ENCODE measurements at regions not wholly inside any gene's neighbourhood (a gene's known extent, or its start where the extent isn't known, plus 50 kb on each side); places are given as distances from the start of the nearest gene placed in this dataset.

GRCh38 chr11:115085461-115086210, 407.3 kb downstream of the NXPE2 start:
- Histone ChIP-seq H3K27ac (no peak overlapping the region), H3K27me3 (ENCODE audit: insufficient read depth, low read depth) (peaks cover 36% of the 10 kb centered on the region; the same call in 1 of the 2 replicates), H3K79me2 (ENCODE audit: low read depth) (no peaks in the 10 kb centered on the region), H4K20me1 (ENCODE audit: insufficient read depth) (no peaks in the 10 kb centered on the region), H3K4me2 (no peak overlapping the region), H3K4me3 (no peak overlapping the region), H3K9me3 (ENCODE audit: insufficient read depth, low read depth) (no peaks in the 10 kb centered on the region), H3K9me2 (ENCODE audit: insufficient read depth) (no peaks in the 10 kb centered on the region), H3K4me1 (replicated peaks; ENCODE audit: insufficient read depth) (no peaks in the 10 kb centered on the region), H2AFZ (no peak overlapping the region), H3K36me3 (ENCODE audit: low read depth) (no peaks in the 10 kb centered on the region), H3F3A (ENCODE audit: insufficient read depth, low read depth) (no peaks in the 10 kb centered on the region)
- ChIA-PET POLR2A (ENCODE audit: unreplicated experiment) (no interaction called here), CTCF (no interaction called here)
- intact Hi-C loops (cut with micrococcal nuclease; ENCODE audit: unreplicated experiment) = no loop called here
- DNase-seq = no peak
- no peak for TF ChIP-seq EZH2 (IDR thresholded peaks at IDR 0.05; ENCODE audit: low read depth)
- TF ChIP-seq, protein P1, sequence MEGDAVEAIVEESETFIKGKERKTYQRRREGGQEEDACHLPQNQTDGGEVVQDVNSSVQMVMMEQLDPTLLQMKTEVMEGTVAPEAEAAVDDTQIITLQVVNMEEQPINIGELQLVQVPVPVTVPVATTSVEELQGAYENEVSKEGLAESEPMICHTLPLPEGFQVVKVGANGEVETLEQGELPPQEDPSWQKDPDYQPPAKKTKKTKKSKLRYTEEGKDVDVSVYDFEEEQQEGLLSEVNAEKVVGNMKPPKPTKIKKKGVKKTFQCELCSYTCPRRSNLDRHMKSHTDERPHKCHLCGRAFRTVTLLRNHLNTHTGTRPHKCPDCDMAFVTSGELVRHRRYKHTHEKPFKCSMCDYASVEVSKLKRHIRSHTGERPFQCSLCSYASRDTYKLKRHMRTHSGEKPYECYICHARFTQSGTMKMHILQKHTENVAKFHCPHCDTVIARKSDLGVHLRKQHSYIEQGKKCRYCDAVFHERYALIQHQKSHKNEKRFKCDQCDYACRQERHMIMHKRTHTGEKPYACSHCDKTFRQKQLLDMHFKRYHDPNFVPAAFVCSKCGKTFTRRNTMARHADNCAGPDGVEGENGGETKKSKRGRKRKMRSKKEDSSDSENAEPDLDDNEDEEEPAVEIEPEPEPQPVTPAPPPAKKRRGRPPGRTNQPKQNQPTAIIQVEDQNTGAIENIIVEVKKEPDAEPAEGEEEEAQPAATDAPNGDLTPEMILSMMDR (conservative IDR thresholded peaks at IDR 0.05) = no peak
- BruUV-seq (replicated peaks) = no TSS peak

DNA sequence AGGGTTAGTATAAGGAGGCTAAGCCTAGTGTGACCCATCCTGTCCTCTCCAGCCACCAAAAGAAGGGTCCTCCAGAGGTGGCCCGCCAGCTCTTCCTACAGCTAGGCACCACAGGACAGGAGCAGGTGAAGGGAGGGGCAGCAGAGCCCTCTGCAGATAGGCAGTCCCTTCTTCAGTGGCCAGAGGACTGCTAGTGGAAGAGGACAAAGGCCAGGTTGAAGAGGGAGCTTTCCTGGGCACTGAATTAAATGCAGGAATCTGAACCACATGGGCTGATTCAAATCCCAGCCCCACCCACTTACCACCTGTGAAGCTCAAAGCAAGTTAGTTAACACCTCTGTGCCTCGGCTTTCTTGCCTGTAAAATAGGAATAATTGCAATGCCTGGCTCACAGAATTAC, 409.5 kb downstream of the NXPE2 start:
- Histone ChIP-seq H3K4me2 (no peak overlapping the region), H3K27ac (no peak overlapping the region), H4K20me1 (ENCODE audit: insufficient read depth) (no peaks in the 10 kb centered on the region), H3K9me3 (ENCODE audit: insufficient read depth, low read depth) (no peaks in the 10 kb centered on the region), H3K9me2 (ENCODE audit: insufficient read depth) (no peaks in the 10 kb centered on the region), H3K36me3 (ENCODE audit: low read depth) (no peaks in the 10 kb centered on the region), H2AFZ (no peak overlapping the region), H3K27me3 (ENCODE audit: insufficient read depth, low read depth) (peaks cover 36% of the 10 kb centered on the region; the same call in 1 of the 2 replicates), H3K4me1 (replicated peaks; ENCODE audit: insufficient read depth) (no peaks in the 10 kb centered on the region), H3K4me3 (no peak overlapping the region), H3K79me2 (ENCODE audit: low read depth) (no peaks in the 10 kb centered on the region), H3F3A (ENCODE audit: insufficient read depth, low read depth) (no peaks in the 10 kb centered on the region)
- ChIA-PET CTCF (no interaction called here), POLR2A (ENCODE audit: unreplicated experiment) (no interaction called here)
- BruUV-seq (replicated peaks) = no TSS peak
- intact Hi-C loops (cut with micrococcal nuclease; ENCODE audit: unreplicated experiment) = no loop called here
- TF ChIP-seq, protein P1 (conservative IDR thresholded peaks at IDR 0.05) = no peak
- no peak for TF ChIP-seq EZH2 (IDR thresholded peaks at IDR 0.05; ENCODE audit: low read depth)
- no peak for DNase-seq

GRCh38 chr11:115092516-115092915, 411.7 kb downstream of the CADM1 start:
- Histone ChIP-seq H2AFZ (no peak overlapping the region), H3K4me3 (no peak overlapping the region), H3K79me2 (ENCODE audit: low read depth) (no peaks in the 10 kb centered on the region), H3K9me3 (ENCODE audit: insufficient read depth, low read depth) (no peaks in the 10 kb centered on the region), H3K4me2 (no peak overlapping the region), H3K27me3 (ENCODE audit: insufficient read depth, low read depth) (peaks cover 18% of the 10 kb centered on the region; the same call in 1 of the 2 replicates), H3K9me2 (ENCODE audit: insufficient read depth) (no peaks in the 10 kb centered on the region), H4K20me1 (ENCODE audit: insufficient read depth) (no peaks in the 10 kb centered on the region), H3F3A (ENCODE audit: insufficient read depth, low read depth) (no peaks in the 10 kb centered on the region), H3K4me1 (replicated peaks; ENCODE audit: insufficient read depth) (no peaks in the 10 kb centered on the region), H3K36me3 (ENCODE audit: low read depth) (no peaks in the 10 kb centered on the region), H3K27ac (no peak overlapping the region)
- DNase-seq = no peak
- TF ChIP-seq, protein P1 (conservative IDR thresholded peaks at IDR 0.05) = no peak
- no peak for TF ChIP-seq EZH2 (IDR thresholded peaks at IDR 0.05; ENCODE audit: low read depth)
- ChIA-PET CTCF (no interaction called here), POLR2A (ENCODE audit: unreplicated experiment) (no interaction called here)
- BruUV-seq (replicated peaks) = no TSS peak
- intact Hi-C loops (cut with micrococcal nuclease; ENCODE audit: unreplicated experiment) = no loop called here

Measured in PC-9 (cell line).